HG02943 (cell line): ENCODE measurements at regions not wholly inside any gene's neighbourhood (a gene's known extent, or its start where the extent isn't known, plus 50 kb on each side); places are given as distances from the start of the nearest gene placed in this dataset.

Experiments
- ATAC-seq: cut with Tn5 transposase; IDR thresholded peaks from one replicate; pipeline ENCODE4 v1.9.1; 2021; ENCODE audit warnings: mild to moderate bottlenecking, low read depth, moderate library complexity; ENCODE audit not compliant: unreplicated experiment

- peak; percentile 93 for ATAC-seq
These were observed 98.0 kb upstream of the DUSP10 start for GRCh38 chr1:221839782-221840395.

GRCh38 chr1:221839321-221839720, 97.4 kb upstream of the DUSP10 start:
- ATAC-seq, result peak; percentile 14

DNA sequence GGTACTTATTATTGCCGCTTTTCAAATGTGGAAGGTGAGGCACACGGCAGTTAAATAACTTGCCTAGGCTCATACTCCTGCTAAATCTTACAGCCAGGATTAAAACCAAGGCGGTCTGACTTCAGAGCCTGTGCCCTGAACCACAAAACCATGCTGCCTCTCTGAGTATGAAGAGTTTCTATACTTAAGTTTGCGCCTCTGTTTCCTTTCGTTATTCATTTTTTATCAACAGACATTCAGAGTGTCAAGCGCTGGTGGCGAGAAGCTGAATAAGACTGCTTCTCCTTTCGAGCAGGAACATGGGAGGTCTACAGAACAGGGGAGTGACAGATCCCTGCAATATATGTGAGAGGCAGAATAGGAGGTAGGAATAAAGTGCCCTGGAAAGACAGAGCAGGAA, 96.0 kb upstream of the DUSP10 start:
- no peak for ATAC-seq

- ATAC-seq, result no peak
These were observed 93.0 kb upstream of the DUSP10 start for GRCh38 chr1:221834698-221835513.

- no peak for ATAC-seq
These were observed 90.7 kb upstream of the DUSP10 start for GRCh38 chr1:221832617-221833016.

DNA sequence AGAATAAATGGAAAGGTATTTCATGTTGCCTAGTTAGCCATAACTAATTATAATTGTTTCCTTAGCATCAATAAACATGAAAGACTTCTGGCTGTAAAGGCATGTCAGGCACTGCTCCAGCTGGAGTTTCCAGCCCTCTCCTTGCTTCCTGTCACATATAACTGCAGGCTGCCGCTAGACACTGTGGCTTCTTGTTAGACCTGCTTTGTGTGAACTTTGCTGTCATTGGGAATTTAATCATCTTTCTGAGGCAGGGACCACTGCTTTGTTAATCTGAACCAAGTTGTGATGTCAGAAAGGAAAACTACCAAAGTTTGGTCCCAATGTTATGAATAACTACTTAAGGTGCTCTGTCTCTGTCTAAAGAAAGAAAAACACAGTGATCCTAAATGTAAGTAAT, 90.3 kb upstream of the DUSP10 start:
- ATAC-seq, result no peak

DNA sequence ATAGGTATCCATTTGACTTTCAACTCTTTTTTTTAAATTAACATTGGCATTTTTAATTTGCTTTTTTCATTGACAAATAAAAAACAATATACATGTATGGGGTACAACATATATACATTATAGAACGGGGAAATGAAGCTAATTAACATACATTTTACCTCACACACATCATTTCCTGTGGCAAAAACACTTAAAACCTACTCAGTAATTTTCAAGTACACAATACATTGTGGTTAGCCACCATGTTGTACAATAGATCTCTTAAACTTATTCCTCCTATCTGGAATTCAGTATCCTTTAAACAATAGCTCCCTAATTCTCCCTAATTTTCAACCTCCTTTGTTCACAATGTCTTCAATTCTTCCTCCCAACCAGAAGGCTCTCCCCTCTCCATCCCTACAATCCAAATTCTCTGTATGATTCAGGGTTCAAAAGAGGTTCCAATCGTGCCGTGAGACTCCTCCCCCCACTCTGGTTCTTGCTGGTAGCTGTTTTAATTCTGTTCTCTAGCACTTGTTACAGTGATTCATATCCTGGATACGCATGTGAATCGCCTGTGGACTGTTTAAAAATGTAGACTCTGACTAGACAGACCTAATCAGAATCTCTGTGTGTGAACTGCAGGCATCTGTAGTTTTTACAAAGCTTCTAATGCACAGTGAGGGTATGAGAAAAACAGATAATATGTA, 87.6 kb upstream of the DUSP10 start:
- no peak for ATAC-seq

GRCh38 chr1:221827307-221827642, 85.4 kb upstream of the DUSP10 start:
- ATAC-seq, result no peak

- no peak for ATAC-seq
These were observed 83.0 kb upstream of the DUSP10 start for GRCh38 chr1:221824909-221825308.

DNA sequence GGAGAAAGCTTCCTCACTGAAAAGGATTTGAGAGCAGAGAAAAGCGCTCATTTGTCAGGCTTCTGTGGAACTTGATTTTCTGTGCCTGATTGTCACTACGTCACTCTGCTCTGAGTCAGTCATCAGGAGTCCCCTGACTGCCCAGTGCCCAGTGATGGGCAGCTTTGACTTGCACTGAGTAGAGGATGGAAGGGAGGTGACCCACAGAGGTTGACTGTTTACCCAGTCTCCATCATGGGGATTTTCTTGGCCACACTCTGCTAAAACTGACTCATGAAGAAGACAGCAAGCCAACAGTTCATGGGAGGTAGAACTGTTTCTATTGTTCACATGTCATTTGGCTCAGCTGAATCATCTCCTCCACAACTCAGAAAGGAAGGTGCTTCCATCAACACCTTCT, 82.1 kb upstream of the DUSP10 start:
- ATAC-seq, result no peak

DNA sequence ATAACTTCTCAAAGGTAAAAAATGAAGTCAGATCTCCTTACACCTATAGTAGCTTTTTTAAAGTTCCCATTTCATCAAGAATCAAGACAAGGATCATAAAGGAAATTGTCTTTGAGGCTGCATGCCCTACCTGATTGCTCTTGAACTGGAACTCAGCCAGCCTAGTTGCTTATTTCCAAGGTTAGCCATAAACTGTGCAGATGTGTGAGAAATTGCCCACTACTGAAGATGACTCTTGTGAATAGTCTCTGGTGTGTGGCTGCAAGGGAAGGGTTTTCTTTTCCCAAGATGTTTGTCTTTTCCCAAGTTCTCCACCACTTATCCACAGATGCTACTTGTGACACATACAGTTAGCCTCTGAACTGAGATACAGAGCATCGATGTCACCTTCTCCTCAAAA, 81.7 kb upstream of the DUSP10 start:
- no peak for ATAC-seq

DNA sequence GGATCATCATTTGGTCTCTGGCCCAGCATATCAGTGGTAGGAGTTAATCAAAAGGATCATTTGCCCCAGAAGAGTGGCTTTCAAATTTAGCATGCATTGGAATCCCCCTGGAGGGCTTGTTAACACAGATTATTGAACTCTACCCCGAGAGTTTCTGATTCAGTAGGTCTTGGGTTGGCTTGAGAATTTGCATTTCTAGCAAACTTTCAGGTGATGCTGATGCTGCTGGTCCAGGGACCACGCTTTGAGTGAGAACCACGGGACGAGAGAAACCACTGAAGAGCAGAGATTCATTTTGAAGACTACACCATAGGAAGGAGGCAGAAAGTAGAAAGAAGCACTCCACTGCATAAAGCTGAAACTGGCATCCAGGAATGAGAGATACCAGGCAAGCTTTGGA, 81.3 kb upstream of the DUSP10 start:
- ATAC-seq, result peak; percentile 76

- no peak for ATAC-seq
These were observed 80.7 kb upstream of the DUSP10 start for GRCh38 chr1:221822591-221822990.

DNA sequence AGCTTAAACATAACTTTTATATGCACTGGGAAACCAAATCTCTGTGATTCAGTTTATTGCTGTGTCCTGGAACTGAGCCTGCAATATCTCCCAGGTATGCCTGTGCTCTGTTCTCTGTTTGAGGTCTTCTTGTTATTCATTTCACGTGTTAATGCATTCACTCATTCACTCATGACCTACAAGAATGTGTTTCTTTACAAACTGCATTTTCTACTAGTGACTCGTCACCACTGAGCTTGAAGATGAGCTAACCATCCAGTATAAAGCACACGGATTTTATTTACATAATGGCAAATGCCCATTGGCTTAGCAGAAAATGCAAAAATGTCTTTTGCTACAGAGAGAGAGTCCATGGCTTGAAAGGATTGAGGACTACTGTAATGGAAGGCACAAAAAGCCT, 75.0 kb upstream of the DUSP10 start:
- no peak for ATAC-seq

DNA sequence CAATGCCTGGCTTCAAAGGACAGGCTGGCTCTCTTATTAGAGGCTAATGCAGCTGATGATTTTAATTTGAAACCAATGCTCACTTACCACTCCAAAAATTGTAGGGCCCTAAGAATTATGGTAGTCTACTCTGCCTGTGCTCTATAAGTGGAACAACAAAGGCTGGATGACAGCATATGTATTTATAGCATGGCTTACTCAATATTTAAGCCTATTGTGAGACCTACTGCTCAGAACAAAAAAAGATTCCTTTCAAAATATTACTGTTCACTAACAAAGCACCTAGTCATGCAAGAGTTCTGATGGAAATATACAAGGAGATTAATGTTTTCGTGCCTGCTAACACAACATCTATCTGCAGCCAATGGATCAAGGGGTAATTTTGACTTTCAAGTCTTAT, 73.8 kb upstream of the DUSP10 start:
- no peak for ATAC-seq

- no peak for ATAC-seq
These were observed 72.0 kb upstream of the DUSP10 start for GRCh38 chr1:221813887-221814286.

GRCh38 chr1:221812905-221813597, 71.2 kb upstream of the DUSP10 start:
- ATAC-seq, result no peak

DNA sequence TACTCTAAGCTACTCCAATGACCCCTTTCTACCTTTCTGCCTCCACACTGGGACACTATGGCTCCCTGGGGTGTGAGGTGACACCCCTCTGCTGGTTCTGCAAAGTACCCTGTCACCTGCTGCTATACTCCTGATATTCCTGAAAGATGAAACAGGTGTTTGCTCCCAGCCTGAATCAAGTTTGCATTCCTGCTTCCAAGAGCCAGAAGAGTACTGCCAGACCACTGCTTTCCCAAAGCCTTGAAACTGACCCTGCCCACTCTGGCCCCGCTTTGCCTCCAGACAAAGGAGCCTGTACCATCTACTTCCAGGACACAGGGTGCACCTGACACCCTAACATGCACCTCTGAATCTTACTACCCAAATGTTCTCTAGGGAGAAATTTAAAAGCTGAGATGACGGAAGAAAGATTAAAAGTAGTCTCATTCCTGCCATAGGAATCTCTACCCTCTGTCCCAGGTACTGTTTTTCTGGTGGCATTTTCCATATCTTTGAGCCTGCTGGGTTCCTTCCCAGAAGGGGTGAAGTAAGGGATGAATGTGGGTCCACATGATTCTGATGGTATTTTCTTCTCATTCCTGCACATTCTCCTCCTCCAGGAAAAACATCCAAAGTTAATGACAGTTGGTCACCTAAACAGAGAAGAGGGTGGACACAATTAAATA, 70.3 kb upstream of the DUSP10 start:
- no peak for ATAC-seq

DNA sequence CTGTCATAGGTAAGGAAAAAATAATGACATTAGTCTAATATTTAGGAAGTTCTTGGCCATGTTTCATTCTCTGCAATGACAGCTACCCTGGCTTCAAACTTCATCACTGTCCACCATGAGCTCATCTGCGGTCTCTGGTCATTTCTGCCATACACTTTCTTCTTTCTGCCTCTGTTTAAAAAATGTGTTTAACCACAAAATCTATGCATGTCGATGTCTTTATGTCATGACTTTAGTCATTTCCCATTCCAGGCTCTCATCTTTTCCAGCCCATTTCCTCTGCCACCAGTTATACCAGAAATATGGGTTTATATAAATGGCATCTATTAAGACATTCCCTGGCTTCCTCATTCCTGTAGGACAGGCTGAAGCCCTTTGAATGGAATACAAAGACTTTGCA, 68.5 kb upstream of the DUSP10 start:
- ATAC-seq, result no peak

GRCh38 chr1:221809091-221810029, 67.5 kb upstream of the DUSP10 start:
- ATAC-seq, result peak; percentile 53
